Sigmoid colon (tissue), 6 donors: ENCODE measurements at regions not wholly inside any gene's neighbourhood (a gene's known extent, or its start where the extent isn't known, plus 50 kb on each side); places are given as distances from the start of the nearest gene placed in this dataset.

Experiments
- DNase-seq: peaks from one replicate; pipeline ENCODE4 v3.0.0-alpha.2; 2019
- H3K27ac ChIP-seq, 4 donors: fragments of 200-600 bp; sonication (generic); one replicate each; pipeline ENCODE4 v1.5.1; 2016 to 2019; ENCODE audit warnings: mild to moderate bottlenecking in 1 of 4
- H3K27me3 ChIP-seq, 3 donors: fragments of 200-600 bp; sonication (generic); one replicate each; pipeline ENCODE4 v1.5.1; 2019; ENCODE audit warnings: mild to moderate bottlenecking in 1 of 3
- H3K36me3 ChIP-seq, 4 donors: fragments of 200-600 bp; sonication (generic); one replicate each; pipeline ENCODE4 v1.5.1; 2016 to 2019
- H3K4me1 ChIP-seq, 4 donors: fragments of 200-600 bp; sonication (generic); one replicate each; pipeline ENCODE4 v1.5.1; 2017 to 2019
- H3K4me3 ChIP-seq, 4 donors: fragments of 200-600 bp; sonication (generic); one replicate each; pipeline ENCODE4 v1.5.1; 2017 to 2019; ENCODE audit warnings: mild to moderate bottlenecking in 2 of 4, moderate library complexity in 1 of 4
- H3K9me3 ChIP-seq, 4 donors: fragments of 200-600 bp in 3 of 4; sonication (generic) in 3 of 4; one replicate each; pipeline versions ENCODE4 v1.5.1 to v1.6.1; 2013 to 2019
- EP300 ChIP-seq, 4 donors: sonication (generic); formaldehyde crosslinking; IDR thresholded peaks; one replicate each; pipeline ENCODE4 v1.6.1; 2017; ENCODE audit warnings: antibody characterized with exemption in 4 of 4
- POLR2A ChIP-seq, 2 donors: fragments of 450-650 bp; IDR thresholded peaks; one replicate each; pipeline ENCODE4 v1.6.1; 2016; ENCODE audit warnings: antibody characterized with exemption in 2 of 2, mild to moderate bottlenecking in 2 of 2, moderate library complexity in 2 of 2
- POLR2AphosphoS5 ChIP-seq, 4 donors: sonication (generic); formaldehyde crosslinking; IDR thresholded peaks; one replicate each; pipeline ENCODE4 v1.6.1; 2017; ENCODE audit warnings: antibody characterized with exemption in 4 of 4
- WGBS, 2 donors: extraction: QIAGEN DNeasy Blood & Tissue Kit; methylation state at CpG; one replicate each; pipeline ENCODE4 v1.1.7; 2013; 5-methylcytosine and 5-hydroxymethylcytosine counted together
- intact Hi-C: fragments of 100-400 bp; cut with DNase I; formaldehyde crosslinking; loops from one replicate; pipeline ENCODE4 v1.15.1; 2023
- TF ChIP-seq, protein P1 (sequence below), 4 experiments: fragments of 450-650 bp in 3 of 4; fragments of 200-600 bp in 1 of 4; IDR thresholded peaks; one replicate each; pipeline ENCODE4 v1.5.1; 2016 to 2019; ENCODE audit warnings: antibody characterized with exemption in 4 of 4, mild to moderate bottlenecking in 3 of 4, moderate library complexity in 2 of 4
- donor health status: healthy with polysubstance abuse.
- donor health status: healthy.

DNA sequence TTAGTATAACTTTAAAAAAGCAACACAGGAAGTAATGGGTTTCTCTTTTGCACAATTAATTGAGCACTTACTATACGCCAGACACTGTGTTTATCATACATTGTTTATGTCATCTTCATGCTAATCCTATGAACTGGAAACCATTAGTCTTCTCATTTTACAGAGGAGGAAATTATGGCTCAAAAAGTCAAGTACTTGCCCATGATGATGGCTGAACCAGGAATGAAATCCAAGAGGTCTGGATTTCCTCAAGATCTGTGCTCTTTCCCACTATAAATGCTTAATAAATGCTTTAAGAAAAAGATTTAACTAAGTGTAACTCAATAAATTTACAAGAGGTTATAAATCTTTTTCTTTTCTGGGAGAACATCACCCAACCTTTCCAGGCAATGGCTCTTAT, 303.7 kb upstream of the RRP15 start:
- no peaks in the 10 kb centered on the region for H3K9me3 ChIP-seq
- no peak overlapping the region for H3K27ac ChIP-seq
- no peak overlapping the region for H3K4me3 ChIP-seq
- no peak for TF ChIP-seq POLR2AphosphoS5 (IDR thresholded peaks at IDR 0.05)
- TF ChIP-seq, protein P1, sequence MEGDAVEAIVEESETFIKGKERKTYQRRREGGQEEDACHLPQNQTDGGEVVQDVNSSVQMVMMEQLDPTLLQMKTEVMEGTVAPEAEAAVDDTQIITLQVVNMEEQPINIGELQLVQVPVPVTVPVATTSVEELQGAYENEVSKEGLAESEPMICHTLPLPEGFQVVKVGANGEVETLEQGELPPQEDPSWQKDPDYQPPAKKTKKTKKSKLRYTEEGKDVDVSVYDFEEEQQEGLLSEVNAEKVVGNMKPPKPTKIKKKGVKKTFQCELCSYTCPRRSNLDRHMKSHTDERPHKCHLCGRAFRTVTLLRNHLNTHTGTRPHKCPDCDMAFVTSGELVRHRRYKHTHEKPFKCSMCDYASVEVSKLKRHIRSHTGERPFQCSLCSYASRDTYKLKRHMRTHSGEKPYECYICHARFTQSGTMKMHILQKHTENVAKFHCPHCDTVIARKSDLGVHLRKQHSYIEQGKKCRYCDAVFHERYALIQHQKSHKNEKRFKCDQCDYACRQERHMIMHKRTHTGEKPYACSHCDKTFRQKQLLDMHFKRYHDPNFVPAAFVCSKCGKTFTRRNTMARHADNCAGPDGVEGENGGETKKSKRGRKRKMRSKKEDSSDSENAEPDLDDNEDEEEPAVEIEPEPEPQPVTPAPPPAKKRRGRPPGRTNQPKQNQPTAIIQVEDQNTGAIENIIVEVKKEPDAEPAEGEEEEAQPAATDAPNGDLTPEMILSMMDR (IDR thresholded peaks at IDR 0.05) = no peak
- TF ChIP-seq POLR2A (IDR thresholded peaks at IDR 0.05) = no peak
- TF ChIP-seq EP300 (IDR thresholded peaks at IDR 0.05) = no peak
- no peak for DNase-seq
- H3K36me3 ChIP-seq = no peaks in the 10 kb centered on the region
- H3K4me1 ChIP-seq = no peaks in the 10 kb centered on the region
- no peaks in the 10 kb centered on the region for H3K27me3 ChIP-seq
- intact Hi-C loops = no loop called here
- 74 to 76% methylated on average over 1 of the region's 1 CpG for WGBS, 2 donors

DNA sequence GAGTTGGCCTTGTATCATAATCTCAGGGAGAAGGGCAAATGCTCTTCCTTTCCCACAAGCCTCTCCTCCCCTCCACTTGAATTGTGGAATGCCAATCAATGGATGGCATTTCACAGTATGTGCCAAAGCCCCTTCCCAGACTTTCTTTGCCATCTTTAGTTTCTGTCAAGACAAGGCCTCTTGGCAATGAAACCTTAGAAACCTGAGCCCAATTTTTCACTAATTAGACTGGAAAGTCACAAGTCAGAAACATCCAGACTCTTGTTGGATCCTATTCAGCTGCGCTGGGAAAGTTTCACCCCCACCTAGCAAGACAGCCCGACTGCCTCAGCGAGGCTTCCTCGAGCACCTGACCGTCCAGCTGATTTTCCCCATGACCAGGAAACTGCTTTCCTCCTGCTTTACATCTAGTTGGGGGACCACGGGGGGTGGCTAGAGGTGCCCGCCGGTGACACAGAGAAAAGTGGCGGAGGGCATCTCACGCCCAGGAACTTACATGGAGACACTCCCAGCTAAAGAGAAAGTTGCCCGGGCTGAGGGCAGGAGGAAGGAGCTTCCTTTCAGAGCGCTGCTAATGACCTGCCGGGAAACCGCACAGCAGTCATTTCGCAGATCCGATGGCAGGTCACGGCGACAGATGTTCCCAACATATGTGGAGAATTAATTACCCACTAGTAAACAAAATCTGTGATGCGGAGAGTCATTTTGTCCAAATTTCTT, 302.6 kb upstream of the RRP15 start:
- no peak for DNase-seq
- TF ChIP-seq POLR2AphosphoS5 (IDR thresholded peaks at IDR 0.05) = no peak
- no peak for TF ChIP-seq POLR2A (IDR thresholded peaks at IDR 0.05)
- TF ChIP-seq, protein P1 (IDR thresholded peaks at IDR 0.05) = no peak
- TF ChIP-seq EP300 (IDR thresholded peaks at IDR 0.05) = no peak
- intact Hi-C loops = no loop called here
- Histone ChIP-seq H3K4me1 (no peaks in the 10 kb centered on the region), H3K27me3 (no peaks in the 10 kb centered on the region), H3K4me3 (no peak overlapping the region), H3K27ac (no peak overlapping the region), H3K9me3 (no peaks in the 10 kb centered on the region), H3K36me3 (no peaks in the 10 kb centered on the region)
- WGBS, 2 donors = 73 to 76% methylated on average over 19 of the region's 19 CpGs

DNA sequence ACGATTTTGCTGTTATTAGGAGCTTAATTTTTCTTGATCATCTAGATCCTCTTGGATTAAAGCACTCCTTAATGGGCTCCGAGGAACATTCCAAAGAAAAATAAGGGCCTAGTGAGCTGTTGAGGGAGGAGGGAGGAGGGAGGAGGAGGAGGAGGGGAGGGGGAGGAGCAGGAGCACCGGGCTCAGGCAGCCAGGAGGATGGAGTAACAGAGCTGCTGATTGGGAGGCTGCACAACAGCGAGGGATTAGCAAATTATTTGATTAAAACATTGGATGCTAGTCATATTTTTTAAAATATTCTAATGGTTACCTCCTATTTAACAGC, 302.1 kb upstream of the RRP15 start:
- Histone ChIP-seq H3K36me3 (no peaks in the 10 kb centered on the region), H3K9me3 (no peaks in the 10 kb centered on the region), H3K27me3 (no peaks in the 10 kb centered on the region), H3K4me3 (no peak overlapping the region), H3K4me1 (no peaks in the 10 kb centered on the region), H3K27ac (no peak overlapping the region)
- DNase-seq = no peak
- WGBS, 2 donors = 48 to 55% methylated on average over 4 of the region's 4 CpGs
- intact Hi-C loops = no loop called here
- no peak for TF ChIP-seq POLR2A (IDR thresholded peaks at IDR 0.05)
- TF ChIP-seq EP300 (IDR thresholded peaks at IDR 0.05) = no peak
- TF ChIP-seq, protein P1 (IDR thresholded peaks at IDR 0.05) = no peak
- TF ChIP-seq POLR2AphosphoS5 (IDR thresholded peaks at IDR 0.05) = no peak

DNA sequence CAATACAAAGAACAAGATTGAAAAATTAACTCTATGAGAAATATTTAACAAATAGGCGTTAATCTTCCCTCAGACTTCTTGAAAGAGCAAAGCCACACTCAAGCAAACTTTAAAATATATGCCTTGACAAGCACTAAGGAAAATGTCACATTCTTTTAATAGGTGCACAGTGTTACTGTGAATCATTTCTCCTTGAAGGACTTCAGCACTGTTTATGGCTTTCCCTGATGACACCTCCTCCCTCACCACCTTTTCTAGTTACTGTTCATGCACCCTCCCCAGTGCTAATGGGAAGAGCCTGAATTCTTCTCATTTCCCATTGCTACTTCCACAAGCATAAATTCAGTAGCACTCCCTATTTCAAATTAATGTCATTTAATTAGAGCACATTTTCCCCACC, 299.5 kb upstream of the RRP15 start:
- H3K27me3 ChIP-seq = no peaks in the 10 kb centered on the region
- 62 to 81% methylated on average over 1 of the region's 1 CpG for WGBS, 2 donors
- no peak for DNase-seq
- TF ChIP-seq POLR2AphosphoS5 (IDR thresholded peaks at IDR 0.05) = no peak
- TF ChIP-seq EP300 (IDR thresholded peaks at IDR 0.05) = no peak
- no peak for TF ChIP-seq POLR2A (IDR thresholded peaks at IDR 0.05)
- TF ChIP-seq, protein P1 (IDR thresholded peaks at IDR 0.05) = no peak
- intact Hi-C loops = no loop called here
- no peak overlapping the region for H3K4me3 ChIP-seq
- no peaks in the 10 kb centered on the region for H3K4me1 ChIP-seq
- H3K9me3 ChIP-seq = no peaks in the 10 kb centered on the region
- no peaks in the 10 kb centered on the region for H3K36me3 ChIP-seq
- no peak overlapping the region for H3K27ac ChIP-seq

DNA sequence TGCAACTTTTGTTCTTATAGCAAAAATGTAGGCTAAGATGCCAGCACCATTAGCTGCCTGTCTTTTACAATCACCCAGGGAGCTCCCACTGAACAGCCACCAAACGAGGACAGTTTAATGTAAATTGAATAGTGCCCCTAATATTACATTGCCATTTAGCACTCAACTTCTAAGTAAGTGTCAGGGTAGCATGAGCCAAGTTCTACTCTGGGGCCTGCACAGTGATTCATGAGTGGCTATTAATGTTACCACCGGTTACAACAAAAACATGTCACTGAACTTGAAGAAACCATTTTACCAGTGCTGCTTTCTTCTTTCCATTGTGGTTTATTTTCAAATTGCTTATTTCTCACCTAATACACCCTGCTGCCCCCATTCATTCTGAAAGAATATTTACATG, 295.6 kb upstream of the RRP15 start:
- Histone ChIP-seq H3K27ac (no peak overlapping the region), H3K9me3 (no peaks in the 10 kb centered on the region), H3K4me1 (no peaks in the 10 kb centered on the region), H3K4me3 (no peak overlapping the region), H3K36me3 (no peaks in the 10 kb centered on the region), H3K27me3 (no peaks in the 10 kb centered on the region)
- DNase-seq = no peak
- 75 to 76% methylated on average over 2 of the region's 2 CpGs for WGBS, 2 donors
- no peak for TF ChIP-seq POLR2A (IDR thresholded peaks at IDR 0.05)
- TF ChIP-seq, protein P1 (IDR thresholded peaks at IDR 0.05) = no peak
- no peak for TF ChIP-seq POLR2AphosphoS5 (IDR thresholded peaks at IDR 0.05)
- TF ChIP-seq EP300 (IDR thresholded peaks at IDR 0.05) = no peak
- intact Hi-C loops = no loop called here
